ENCODE measurements at regions not wholly inside any gene's neighbourhood (a gene's known extent, or its start where the extent isn't known, plus 50 kb on each side); places are given as distances from the start of the nearest gene placed in this dataset.

DNA sequence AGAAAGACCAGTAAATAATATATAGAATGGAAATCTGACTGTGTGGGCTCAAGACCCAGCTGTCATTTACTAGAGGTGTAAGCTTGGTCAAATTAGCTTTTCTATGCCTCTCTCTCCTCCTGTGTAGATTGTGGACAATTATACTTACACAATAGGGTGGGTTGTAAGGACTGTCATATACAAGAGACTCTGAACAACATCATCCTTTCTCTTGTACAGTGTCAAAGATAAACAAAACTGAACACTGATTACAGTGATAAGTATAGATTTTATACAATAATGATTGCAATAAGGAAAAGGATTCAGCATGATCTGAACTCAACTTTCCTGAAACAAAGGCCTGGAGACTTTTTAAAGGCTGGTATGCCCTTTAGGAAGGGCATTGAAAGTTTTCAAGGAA, 429.2 kb upstream of the HS3ST1 start (continued):
- TF ChIP-seq PRPF4 (IDR thresholded peaks at IDR 0.05; ENCODE audit: low read depth, low read length, poor library complexity, severe bottlenecking) (no peak), KMT2A (CRISPR knock-in tag; IDR thresholded peaks at IDR 0.05) (no peak), MEIS1 (CRISPR knock-in tag; IDR thresholded peaks at IDR 0.05; ENCODE audit: borderline replicate concordance) (no peak), SCMH1 (CRISPR knock-in tag; IDR thresholded peaks at IDR 0.05; ENCODE audit: borderline replicate concordance) (no peak), HES4 (CRISPR knock-in tag; IDR thresholded peaks at IDR 0.05; ENCODE audit: borderline replicate concordance) (no peak), SMAD9 (CRISPR knock-in tag; IDR thresholded peaks at IDR 0.05) (no peak), BORCS8-MEF2B (CRISPR knock-in tag; IDR thresholded peaks at IDR 0.05) (no peak)

DNA sequence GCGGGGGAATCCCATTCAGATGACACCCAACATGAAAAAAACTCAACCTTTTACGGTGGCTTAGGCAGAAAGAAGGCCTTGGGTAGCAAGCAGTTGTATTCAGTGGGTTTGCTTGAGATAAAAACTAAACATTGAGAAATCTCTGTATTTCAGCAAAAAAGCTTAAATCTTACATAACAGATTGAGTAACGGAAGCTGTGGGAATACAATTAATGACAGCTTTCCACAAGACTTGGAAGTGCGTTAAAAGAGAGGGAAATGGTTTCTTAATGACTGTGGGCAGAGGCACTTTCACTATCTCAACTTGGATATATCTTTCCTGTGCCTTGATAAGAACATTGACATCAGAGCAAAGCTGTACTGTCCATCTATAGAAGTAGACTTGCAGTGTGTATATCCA, 418.5 kb upstream of the HS3ST1 start:
- ChIA-PET POLR2A (no interaction called here), CTCF (ENCODE audit: low intra/inter-chr PET ratio, low total read pairs) (no interaction called here)
- in situ Hi-C loops (cut with HindIII; ENCODE audit: extremely low pct_ligation_motif_present, low pct_unique_long_range_greater_than_20kb): no loop called here
- H3K4me2 ChIP-seq (ENCODE audit: low read depth, low read length): no peak overlapping the region
- H3K79me2 ChIP-seq (ENCODE audit: insufficient read depth, low read length): no peaks in the 10 kb centered on the region
- ATAC-seq: no peak
- intact Hi-C loops (cut with micrococcal nuclease; ENCODE audit: unreplicated experiment): no loop called here
- H2AFZ ChIP-seq (ENCODE audit: low read length): no peak overlapping the region
- H3K4me3 ChIP-seq (replicated peaks in 1 of 3; ENCODE audit: insufficient read depth in 1 of 3, low read depth in 2 of 3, low read length in 3 of 3): no peak overlapping the region
- no TSS peak for BruUV-seq (replicated peaks)
- no peak for DNase-seq (ENCODE audit: low spot score)
- no peak overlapping the region for H3K27ac ChIP-seq (ENCODE audit: extremely low read length, insufficient read depth, low read length)
- no peaks in the 10 kb centered on the region for H4K20me1 ChIP-seq (ENCODE audit: insufficient read depth, low read length)
- 19% methylated on average over 4 of the region's 4 CpGs for WGBS (ENCODE audit: low lambda C conversion rate)
- FAIRE-seq: no peak
- no peaks in the 10 kb centered on the region for H3K4me1 ChIP-seq (ENCODE audit: insufficient read depth, low read length)
- peaks cover 69% of the 10 kb centered on the region for H3K9me3 ChIP-seq (ENCODE audit: low read length)
- no peaks in the 10 kb centered on the region for H3K36me3 ChIP-seq (replicated peaks in 1 of 2; ENCODE audit: control insufficient read depth in 1 of 2, insufficient read depth in 2 of 2, low read length in 2 of 2)
- H3K27me3 ChIP-seq (ENCODE audit: control insufficient read depth in 1 of 2, insufficient read depth in 2 of 2, low read length in 2 of 2): no peaks in the 10 kb centered on the region
- no peak overlapping the region for H3K9ac ChIP-seq (ENCODE audit: insufficient read depth, low read depth, low read length)
- TF ChIP-seq, protein P1, sequence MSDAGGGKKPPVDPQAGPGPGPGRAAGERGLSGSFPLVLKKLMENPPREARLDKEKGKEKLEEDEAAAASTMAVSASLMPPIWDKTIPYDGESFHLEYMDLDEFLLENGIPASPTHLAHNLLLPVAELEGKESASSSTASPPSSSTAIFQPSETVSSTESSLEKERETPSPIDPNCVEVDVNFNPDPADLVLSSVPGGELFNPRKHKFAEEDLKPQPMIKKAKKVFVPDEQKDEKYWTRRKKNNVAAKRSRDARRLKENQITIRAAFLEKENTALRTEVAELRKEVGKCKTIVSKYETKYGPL (CRISPR knock-in tag; IDR thresholded peaks at IDR 0.05): no peak
- no peak for TF ChIP-seq ZFP62 (CRISPR knock-in tag; IDR thresholded peaks at IDR 0.05)
- TF ChIP-seq NFIB (CRISPR knock-in tag; IDR thresholded peaks at IDR 0.05; ENCODE audit: borderline replicate concordance): no peak
- TF ChIP-seq CCAR2 (optimal IDR thresholded peaks at IDR 0.05; ENCODE audit: low read depth, low read length): no peak
- TF ChIP-seq ZKSCAN5 (CRISPR knock-in tag; IDR thresholded peaks at IDR 0.05): no peak
- no peak for TF ChIP-seq PPARG (CRISPR knock-in tag; conservative IDR thresholded peaks at IDR 0.05)
- TF ChIP-seq KLF6 (CRISPR knock-in tag; IDR thresholded peaks at IDR 0.05): no peak
- TF ChIP-seq, protein P2, sequence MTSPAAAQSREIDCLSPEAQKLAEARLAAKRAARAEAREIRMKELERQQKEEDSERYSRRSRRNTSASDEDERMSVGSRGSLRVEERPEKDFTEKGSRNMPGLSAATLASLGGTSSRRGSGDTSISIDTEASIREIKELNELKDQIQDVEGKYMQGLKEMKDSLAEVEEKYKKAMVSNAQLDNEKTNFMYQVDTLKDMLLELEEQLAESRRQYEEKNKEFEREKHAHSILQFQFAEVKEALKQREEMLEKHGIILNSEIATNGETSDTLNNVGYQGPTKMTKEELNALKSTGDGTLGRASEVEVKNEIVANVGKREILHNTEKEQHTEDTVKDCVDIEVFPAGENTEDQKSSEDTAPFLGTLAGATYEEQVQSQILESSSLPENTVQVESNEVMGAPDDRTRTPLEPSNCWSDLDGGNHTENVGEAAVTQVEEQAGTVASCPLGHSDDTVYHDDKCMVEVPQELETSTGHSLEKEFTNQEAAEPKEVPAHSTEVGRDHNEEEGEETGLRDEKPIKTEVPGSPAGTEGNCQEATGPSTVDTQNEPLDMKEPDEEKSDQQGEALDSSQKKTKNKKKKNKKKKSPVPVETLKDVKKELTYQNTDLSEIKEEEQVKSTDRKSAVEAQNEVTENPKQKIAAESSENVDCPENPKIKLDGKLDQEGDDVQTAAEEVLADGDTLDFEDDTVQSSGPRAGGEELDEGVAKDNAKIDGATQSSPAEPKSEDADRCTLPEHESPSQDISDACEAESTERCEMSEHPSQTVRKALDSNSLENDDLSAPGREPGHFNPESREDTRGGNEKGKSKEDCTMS (CRISPR knock-in tag; conservative IDR thresholded peaks at IDR 0.05): no peak
- TF ChIP-seq SP4 (CRISPR knock-in tag; IDR thresholded peaks at IDR 0.05): no peak
- TF ChIP-seq CBX1 (IDR thresholded peaks at IDR 0.05; ENCODE audit: low read depth): no peak
- TF ChIP-seq, protein P3, sequence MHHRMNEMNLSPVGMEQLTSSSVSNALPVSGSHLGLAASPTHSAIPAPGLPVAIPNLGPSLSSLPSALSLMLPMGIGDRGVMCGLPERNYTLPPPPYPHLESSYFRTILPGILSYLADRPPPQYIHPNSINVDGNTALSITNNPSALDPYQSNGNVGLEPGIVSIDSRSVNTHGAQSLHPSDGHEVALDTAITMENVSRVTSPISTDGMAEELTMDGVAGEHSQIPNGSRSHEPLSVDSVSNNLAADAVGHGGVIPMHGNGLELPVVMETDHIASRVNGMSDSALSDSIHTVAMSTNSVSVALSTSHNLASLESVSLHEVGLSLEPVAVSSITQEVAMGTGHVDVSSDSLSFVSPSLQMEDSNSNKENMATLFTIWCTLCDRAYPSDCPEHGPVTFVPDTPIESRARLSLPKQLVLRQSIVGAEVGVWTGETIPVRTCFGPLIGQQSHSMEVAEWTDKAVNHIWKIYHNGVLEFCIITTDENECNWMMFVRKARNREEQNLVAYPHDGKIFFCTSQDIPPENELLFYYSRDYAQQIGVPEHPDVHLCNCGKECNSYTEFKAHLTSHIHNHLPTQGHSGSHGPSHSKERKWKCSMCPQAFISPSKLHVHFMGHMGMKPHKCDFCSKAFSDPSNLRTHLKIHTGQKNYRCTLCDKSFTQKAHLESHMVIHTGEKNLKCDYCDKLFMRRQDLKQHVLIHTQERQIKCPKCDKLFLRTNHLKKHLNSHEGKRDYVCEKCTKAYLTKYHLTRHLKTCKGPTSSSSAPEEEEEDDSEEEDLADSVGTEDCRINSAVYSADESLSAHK (CRISPR knock-in tag; IDR thresholded peaks at IDR 0.05; ENCODE audit: borderline replicate concordance): no peak
- no peak for TF ChIP-seq HMG20B (CRISPR knock-in tag; conservative IDR thresholded peaks at IDR 0.05)
- no peak for TF ChIP-seq ZFP36L2 (CRISPR knock-in tag; IDR thresholded peaks at IDR 0.05)
- no peak for TF ChIP-seq CHCHD3 (CRISPR knock-in tag; IDR thresholded peaks at IDR 0.05)
- TF ChIP-seq ZFAT (CRISPR knock-in tag; conservative IDR thresholded peaks at IDR 0.05): no peak

Measured in HepG2 (cell line).